SK-N-SH (cell line): ENCODE measurements at regions not wholly inside any gene's neighbourhood (a gene's known extent, or its start where the extent isn't known, plus 50 kb on each side); places are given as distances from the start of the nearest gene placed in this dataset.

Experiments
- GABPA ChIP-seq: IDR thresholded peaks from 2 replicates; pipeline ENCODE4 v1.4.0; 2012; ENCODE audit warnings: low read depth, mild to moderate bottlenecking
- RAD21 ChIP-seq: IDR thresholded peaks from 2 replicates; pipeline ENCODE4 v1.6.1; 2012; ENCODE audit warnings: mild to moderate bottlenecking, low read length
- RFX5 ChIP-seq: IDR thresholded peaks from 2 replicates; pipeline ENCODE4 v1.6.1; 2012; ENCODE audit warnings: mild to moderate bottlenecking, improper control_type of control experiment, low read length
- TF ChIP-seq, protein P1 (sequence below): IDR thresholded peaks from 2 replicates; pipeline ENCODE4 v1.6.1; 2012; ENCODE audit warnings: mild to moderate bottlenecking, low read depth, low read length, moderate library complexity
- TF ChIP-seq, protein P2 (sequence below): fragments of 200-600 bp; sonication (generic); IDR thresholded peaks from 2 replicates; pipeline ENCODE4 v1.6.1; 2017; ENCODE audit warnings: antibody characterized with exemption, mild to moderate bottlenecking, moderate library complexity
- TF ChIP-seq, protein P3 (sequence below): IDR thresholded peaks from 2 replicates; pipeline ENCODE4; 2012

DNA sequence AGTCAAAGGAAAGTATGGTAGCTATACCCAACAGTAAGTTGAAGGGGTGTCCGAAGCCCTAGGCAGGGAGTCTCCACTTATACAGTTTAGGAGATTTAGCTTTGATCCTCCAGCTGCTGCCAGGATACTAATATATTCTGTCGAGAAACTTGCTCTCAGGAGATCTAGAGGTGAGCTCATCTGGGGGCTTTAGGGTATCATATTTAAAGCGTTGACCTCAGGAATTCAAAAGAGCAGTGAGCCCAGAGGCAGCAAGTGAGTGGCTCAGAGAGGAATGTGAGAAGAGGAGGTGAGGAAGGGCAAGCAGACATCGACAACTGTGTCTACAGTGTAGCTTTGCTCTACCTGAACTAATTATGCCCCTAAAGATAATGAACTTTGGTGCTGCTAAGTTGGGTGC, 245.1 kb upstream of the LRTM1 start:
- TF ChIP-seq, protein P1, sequence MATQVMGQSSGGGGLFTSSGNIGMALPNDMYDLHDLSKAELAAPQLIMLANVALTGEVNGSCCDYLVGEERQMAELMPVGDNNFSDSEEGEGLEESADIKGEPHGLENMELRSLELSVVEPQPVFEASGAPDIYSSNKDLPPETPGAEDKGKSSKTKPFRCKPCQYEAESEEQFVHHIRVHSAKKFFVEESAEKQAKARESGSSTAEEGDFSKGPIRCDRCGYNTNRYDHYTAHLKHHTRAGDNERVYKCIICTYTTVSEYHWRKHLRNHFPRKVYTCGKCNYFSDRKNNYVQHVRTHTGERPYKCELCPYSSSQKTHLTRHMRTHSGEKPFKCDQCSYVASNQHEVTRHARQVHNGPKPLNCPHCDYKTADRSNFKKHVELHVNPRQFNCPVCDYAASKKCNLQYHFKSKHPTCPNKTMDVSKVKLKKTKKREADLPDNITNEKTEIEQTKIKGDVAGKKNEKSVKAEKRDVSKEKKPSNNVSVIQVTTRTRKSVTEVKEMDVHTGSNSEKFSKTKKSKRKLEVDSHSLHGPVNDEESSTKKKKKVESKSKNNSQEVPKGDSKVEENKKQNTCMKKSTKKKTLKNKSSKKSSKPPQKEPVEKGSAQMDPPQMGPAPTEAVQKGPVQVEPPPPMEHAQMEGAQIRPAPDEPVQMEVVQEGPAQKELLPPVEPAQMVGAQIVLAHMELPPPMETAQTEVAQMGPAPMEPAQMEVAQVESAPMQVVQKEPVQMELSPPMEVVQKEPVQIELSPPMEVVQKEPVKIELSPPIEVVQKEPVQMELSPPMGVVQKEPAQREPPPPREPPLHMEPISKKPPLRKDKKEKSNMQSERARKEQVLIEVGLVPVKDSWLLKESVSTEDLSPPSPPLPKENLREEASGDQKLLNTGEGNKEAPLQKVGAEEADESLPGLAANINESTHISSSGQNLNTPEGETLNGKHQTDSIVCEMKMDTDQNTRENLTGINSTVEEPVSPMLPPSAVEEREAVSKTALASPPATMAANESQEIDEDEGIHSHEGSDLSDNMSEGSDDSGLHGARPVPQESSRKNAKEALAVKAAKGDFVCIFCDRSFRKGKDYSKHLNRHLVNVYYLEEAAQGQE, result no peak
- TF ChIP-seq, protein P2, sequence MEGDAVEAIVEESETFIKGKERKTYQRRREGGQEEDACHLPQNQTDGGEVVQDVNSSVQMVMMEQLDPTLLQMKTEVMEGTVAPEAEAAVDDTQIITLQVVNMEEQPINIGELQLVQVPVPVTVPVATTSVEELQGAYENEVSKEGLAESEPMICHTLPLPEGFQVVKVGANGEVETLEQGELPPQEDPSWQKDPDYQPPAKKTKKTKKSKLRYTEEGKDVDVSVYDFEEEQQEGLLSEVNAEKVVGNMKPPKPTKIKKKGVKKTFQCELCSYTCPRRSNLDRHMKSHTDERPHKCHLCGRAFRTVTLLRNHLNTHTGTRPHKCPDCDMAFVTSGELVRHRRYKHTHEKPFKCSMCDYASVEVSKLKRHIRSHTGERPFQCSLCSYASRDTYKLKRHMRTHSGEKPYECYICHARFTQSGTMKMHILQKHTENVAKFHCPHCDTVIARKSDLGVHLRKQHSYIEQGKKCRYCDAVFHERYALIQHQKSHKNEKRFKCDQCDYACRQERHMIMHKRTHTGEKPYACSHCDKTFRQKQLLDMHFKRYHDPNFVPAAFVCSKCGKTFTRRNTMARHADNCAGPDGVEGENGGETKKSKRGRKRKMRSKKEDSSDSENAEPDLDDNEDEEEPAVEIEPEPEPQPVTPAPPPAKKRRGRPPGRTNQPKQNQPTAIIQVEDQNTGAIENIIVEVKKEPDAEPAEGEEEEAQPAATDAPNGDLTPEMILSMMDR, result no peak
- no peak for TF ChIP-seq GABPA
- no peak for TF ChIP-seq RAD21
- TF ChIP-seq RFX5, result no peak
- TF ChIP-seq, protein P3, sequence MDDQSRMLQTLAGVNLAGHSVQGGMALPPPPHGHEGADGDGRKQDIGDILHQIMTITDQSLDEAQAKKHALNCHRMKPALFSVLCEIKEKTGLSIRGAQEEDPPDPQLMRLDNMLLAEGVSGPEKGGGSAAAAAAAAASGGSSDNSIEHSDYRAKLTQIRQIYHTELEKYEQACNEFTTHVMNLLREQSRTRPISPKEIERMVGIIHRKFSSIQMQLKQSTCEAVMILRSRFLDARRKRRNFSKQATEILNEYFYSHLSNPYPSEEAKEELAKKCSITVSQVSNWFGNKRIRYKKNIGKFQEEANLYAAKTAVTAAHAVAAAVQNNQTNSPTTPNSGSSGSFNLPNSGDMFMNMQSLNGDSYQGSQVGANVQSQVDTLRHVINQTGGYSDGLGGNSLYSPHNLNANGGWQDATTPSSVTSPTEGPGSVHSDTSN, result no peak
